WTC11 (cell line): ENCODE measurements at regions not wholly inside any gene's neighbourhood (a gene's known extent, or its start where the extent isn't known, plus 50 kb on each side); places are given as distances from the start of the nearest gene placed in this dataset.

Source experiments
- ATAC-seq: fragments of 200-7000 bp; cut with Tn5 transposase; 2 replicates; pipeline ENCODE4 v1.10.0; 2021; ENCODE audit warnings: mild to moderate bottlenecking, moderate library complexity
- CTCF ChIA-PET: fragments of 300-600 bp; sonication (Branson Sonifier 250); formaldehyde crosslinking; loops from one replicate; lab custom pipeline; 2021; ENCODE audit warnings: antibody characterized with exemption; lab: Charles Lee
- POLR2A ChIA-PET: fragments of 350-600 bp; sonication (Branson Sonifier 250); formaldehyde crosslinking; loops from one replicate; lab custom pipeline; 2021; ENCODE audit warnings: antibody characterized with exemption; lab: Charles Lee
- DNase-seq: peaks from one replicate; pipeline ENCODE4 v3.0.0; 2021; ENCODE audit warnings: low spot score
- H3K27ac Mint-ChIP-seq: 2 replicates; pipeline ENCODE4 v1.8.0; 2021; ENCODE audit warnings: mixed read lengths
- H3K27me3 Mint-ChIP-seq: 2 replicates; pipeline ENCODE4 v1.8.0; 2021; ENCODE audit warnings: low read depth, mild to moderate bottlenecking, moderate library complexity, mixed read lengths
- H3K36me3 Mint-ChIP-seq: 2 replicates; pipeline ENCODE4 v1.8.0; 2021; ENCODE audit warnings: mixed read lengths
- H3K4me1 Mint-ChIP-seq: 2 replicates; pipeline ENCODE4 v1.8.0; 2022; ENCODE audit warnings: mixed read lengths
- H3K4me3 Mint-ChIP-seq: 2 replicates; pipeline ENCODE4 v1.8.0; 2021; ENCODE audit warnings: mild to moderate bottlenecking, moderate library complexity, mixed read lengths
- H3K9me3 Mint-ChIP-seq: 2 replicates; pipeline ENCODE4 v1.8.0; 2021; ENCODE audit warnings: mixed read lengths
- ATF2 ChIP-seq: sonication (generic); formaldehyde crosslinking; IDR thresholded peaks from 2 replicates; pipeline ENCODE4 v1.8.1; 2022; ENCODE audit warnings: low read depth, missing genetic modification reagents, borderline replicate concordance
- CTCF ChIP-seq: fragments of 200-600 bp; IDR thresholded peaks from 2 replicates; pipeline ENCODE4 v1.8.0; 2022; ENCODE audit warnings: antibody characterized with exemption
- ERG ChIP-seq: fragments of 250-450 bp; sonication (Bioruptor Pico); IDR thresholded peaks from 2 replicates; pipeline ENCODE4 v1.8.0; 2021; ENCODE audit warnings: mild to moderate bottlenecking
- FOXP1 ChIP-seq: sonication (generic); formaldehyde crosslinking; IDR thresholded peaks from 2 replicates; pipeline ENCODE4 v1.8.0; 2022; ENCODE audit warnings: missing genetic modification reagents, mild to moderate bottlenecking, moderate library complexity, borderline replicate concordance
- FOXP4 ChIP-seq: sonication (generic); formaldehyde crosslinking; IDR thresholded peaks from 2 replicates; pipeline ENCODE4 v1.8.0; 2022; ENCODE audit warnings: mild to moderate bottlenecking, missing genetic modification reagents
- JUN ChIP-seq: sonication (generic); formaldehyde crosslinking; IDR thresholded peaks from 2 replicates; pipeline ENCODE4 v1.8.0; 2023; ENCODE audit warnings: mild to moderate bottlenecking, missing genetic modification reagents
- MLX ChIP-seq: sonication (generic); formaldehyde crosslinking; IDR thresholded peaks from 2 replicates; pipeline ENCODE4 v1.8.1; 2023; ENCODE audit warnings: mild to moderate bottlenecking, missing genetic modification reagents, moderate library complexity
- MXD4 ChIP-seq: fragments of 250-450 bp; sonication (Bioruptor Pico); IDR thresholded peaks from 2 replicates; pipeline ENCODE4 v1.8.0; 2021; ENCODE audit warnings: mild to moderate bottlenecking, moderate library complexity, borderline replicate concordance
- NFATC4 ChIP-seq: fragments of 250-450 bp; sonication (Bioruptor Pico); IDR thresholded peaks from 2 replicates; pipeline ENCODE4 v1.9.0; 2021; ENCODE audit warnings: mild to moderate bottlenecking
- NR2C2 ChIP-seq: sonication (generic); formaldehyde crosslinking; IDR thresholded peaks from 2 replicates; pipeline ENCODE4 v1.8.0; 2022; ENCODE audit warnings: mild to moderate bottlenecking, missing genetic modification reagents
- PRRX2 ChIP-seq: fragments of 250-450 bp; sonication (Bioruptor Pico); IDR thresholded peaks from 2 replicates; pipeline ENCODE4 v1.8.0; 2021; ENCODE audit warnings: mild to moderate bottlenecking
- SMAD4 ChIP-seq: sonication (generic); formaldehyde crosslinking; IDR thresholded peaks from 2 replicates; pipeline ENCODE4 v1.8.0; 2022; ENCODE audit warnings: mild to moderate bottlenecking, missing genetic modification reagents
- SP1 ChIP-seq: sonication (generic); formaldehyde crosslinking; conservative IDR thresholded peaks from 2 replicates; pipeline ENCODE4 v1.8.1; 2022; ENCODE audit warnings: missing genetic modification reagents
- ZNF138 ChIP-seq: sonication (generic); formaldehyde crosslinking; conservative IDR thresholded peaks from 2 replicates; pipeline ENCODE4 v1.8.1; 2022; ENCODE audit warnings: mild to moderate bottlenecking, moderate library complexity, missing genetic modification reagents
- ZNF317 ChIP-seq: sonication (generic); formaldehyde crosslinking; IDR thresholded peaks from 2 replicates; pipeline ENCODE4 v1.8.1; 2023; ENCODE audit warnings: low read depth, mild to moderate bottlenecking, moderate library complexity, missing genetic modification reagents, borderline replicate concordance
- ZNF425 ChIP-seq: fragments of 250-450 bp; sonication (Bioruptor Pico); conservative IDR thresholded peaks from 2 replicates; pipeline ENCODE4 v1.9.0; 2021; ENCODE audit warnings: mild to moderate bottlenecking
- ZNF532 ChIP-seq: fragments of 250-450 bp; sonication (Bioruptor Pico); IDR thresholded peaks from 2 replicates; pipeline ENCODE4 v1.9.0; 2021; ENCODE audit warnings: mild to moderate bottlenecking, borderline replicate concordance

GRCh38 chr5:142529626-142530278 lies 156.1 kb downstream of the FGF1 start:
- CTCF ChIA-PET: no interaction called here
- H3K27me3 Mint-ChIP-seq: no peaks in the 10 kb centered on the region
- H3K4me1 Mint-ChIP-seq: peaks cover 5% of the 10 kb centered on the region
- DNase-seq (no peak), ATAC-seq (no peak)
- peaks cover 9% of the 10 kb centered on the region for H3K36me3 Mint-ChIP-seq
- TF ChIP-seq CTCF (no peak), NR2C2 (no peak), JUN (CRISPR knock-in tag) (no peak), MXD4 (CRISPR knock-in tag) (no peak), ZNF425 (CRISPR knock-in tag) (no peak), PRRX2 (no peak), MLX (CRISPR knock-in tag) (no peak), FOXP4 (CRISPR knock-in tag) (no peak), ERG (CRISPR knock-in tag) (no peak), ZNF138 (CRISPR knock-in tag) (no peak), FOXP1 (no peak), NFATC4 (CRISPR knock-in tag) (no peak), ZNF532 (no peak), ZNF317 (no peak), SP1 (CRISPR knock-in tag) (no peak), SMAD4 (CRISPR knock-in tag) (no peak), ATF2 (CRISPR knock-in tag) (no peak)
- POLR2A ChIA-PET: no interaction called here
- H3K27ac Mint-ChIP-seq: no peak overlapping the region; the same call in 1 of the 2 replicates
- H3K9me3 Mint-ChIP-seq: peaks cover 7% of the 10 kb centered on the region
- no peak overlapping the region for H3K4me3 Mint-ChIP-seq
